Transverse colon (tissue), 4 donors: ENCODE measurements at regions not wholly inside any gene's neighbourhood (a gene's known extent, or its start where the extent isn't known, plus 50 kb on each side); places are given as distances from the start of the nearest gene placed in this dataset.

Source experiments
- DNase-seq: peaks from one replicate; pipeline ENCODE4 v3.0.0-alpha.2; 2019
- H3K27ac ChIP-seq, 4 donors: fragments of 200-600 bp; sonication (generic); 2 replicates each; pipeline ENCODE4 v1.5.1; 2016 to 2018; ENCODE audit warnings: inconsistent platforms in 4 of 4
- H3K27me3 ChIP-seq: fragments of 200-600 bp; sonication (generic); 2 replicates; pipeline ENCODE4 v1.5.1; 2017; ENCODE audit warnings: inconsistent platforms
- H3K36me3 ChIP-seq, 4 donors: fragments of 200-600 bp; sonication (generic); 2 replicates each; pipeline ENCODE4 v1.5.1; 2017 to 2019; ENCODE audit warnings: inconsistent platforms in 4 of 4
- H3K4me1 ChIP-seq, 4 donors: fragments of 200-600 bp; sonication (generic); 2 replicates each; pipeline ENCODE4 v1.5.1; 2017 to 2020; ENCODE audit warnings: inconsistent platforms in 4 of 4
- H3K4me3 ChIP-seq, 4 donors: fragments of 200-600 bp; sonication (generic); 1 replicate in 1 of 4; 2 replicates in 3 of 4; pipeline versions ENCODE4 v1.5.1 to v1.6.1; 2017 to 2019; ENCODE audit warnings: inconsistent platforms in 4 of 4
- H3K9me3 ChIP-seq, 2 donors: fragments of 200-600 bp; sonication (generic); 2 replicates each; pipeline ENCODE4 v1.5.1; 2017 to 2019; ENCODE audit warnings: inconsistent platforms in 2 of 2
- CTCF ChIP-seq, 5 experiments: fragments of 200-600 bp in 3 of 5; fragments of 450-650 bp in 2 of 5; sonication (generic) in 3 of 5; IDR thresholded peaks; 1 replicate in 2 of 5; 2 replicates in 3 of 5; pipeline ENCODE4 v1.5.1; 2016 to 2017; ENCODE audit warnings: antibody characterized with exemption in 5 of 5, inconsistent platforms in 3 of 5, mild to moderate bottlenecking in 2 of 5, moderate library complexity in 1 of 5
- EP300 ChIP-seq: sonication (generic); formaldehyde crosslinking; IDR thresholded peaks from one replicate; pipeline ENCODE4 v1.6.1; 2017; ENCODE audit warnings: antibody characterized with exemption, low read depth
- POLR2A ChIP-seq: fragments of 450-650 bp; IDR thresholded peaks from one replicate; pipeline ENCODE4 v1.6.1; 2016; ENCODE audit warnings: antibody characterized with exemption, mild to moderate bottlenecking, moderate library complexity
- POLR2AphosphoS5 ChIP-seq, 3 donors: sonication (generic); formaldehyde crosslinking; IDR thresholded peaks; one replicate each; pipeline ENCODE4 v1.6.1; 2016; ENCODE audit warnings: antibody characterized with exemption in 3 of 3
- WGBS, 2 donors: methylation state at CpG; one replicate each; pipeline ENCODE4 v1.1.5; 2018; ENCODE audit warnings: low coverage in 1 of 2; 5-methylcytosine and 5-hydroxymethylcytosine counted together
- in situ Hi-C, 4 donors: fragments of 200-750 bp; cut with MboI; loops; one replicate each; pipeline versions ENCODE4 v1.15.0 to v1.15.1; 2017; ENCODE audit warnings: low sequenced_read_pairs in 3 of 4, low pct_ligation_motif_present in 1 of 4, low pct_unique_long_range_greater_than_20kb in 1 of 4
- intact Hi-C: fragments of 100-400 bp; cut with DNase I; formaldehyde crosslinking; loops from one replicate; pipeline ENCODE4 v1.15.1; 2023; ENCODE audit warnings: low total_unique reads

GRCh38 chr15:20352241-20353200 is 189.1 kb downstream of the GOLGA6L6 start:
- in situ Hi-C loops = loop anchor here in 1 of 4 donors (25.0 kb wide), 1 partner anchor 90 kb away; no protein-coding TSS in a partner anchor
- no peak for DNase-seq
- Histone ChIP-seq H3K9me3 (peaks cover 0 to 3% of the 10 kb centered on the region in 2 donors), H3K4me1 (peaks cover 0 to 3% (median 0%) of the 10 kb centered on the region in 4 donors), H3K36me3 (no peaks in the 10 kb centered on the region), H3K27me3 (no peaks in the 10 kb centered on the region), H3K4me3 (no peak overlapping the region), H3K27ac (no peak overlapping the region)
- TF ChIP-seq EP300 (no peak), POLR2AphosphoS5 (IDR thresholded peaks at IDR 0.05) (no peak), POLR2A (no peak), CTCF (IDR thresholded peaks at IDR 0.05) (no peak)
- WGBS, 2 donors = 62 to 67% methylated on average over 9 to 17 of the region's 17 CpGs
- intact Hi-C loops = no loop called here

GRCh38 chr15:20351448-20351971 is 190.1 kb downstream of the GOLGA6L6 start:
- H3K36me3 ChIP-seq = no peaks in the 10 kb centered on the region
- in situ Hi-C loops (loop anchor here in 1 of 4 donors (25.0 kb wide), 1 partner anchor 89 kb away; no protein-coding TSS in a partner anchor), intact Hi-C loops (no loop called here)
- H3K4me3 ChIP-seq = no peak overlapping the region
- DNase-seq = no peak
- H3K4me1 ChIP-seq = peaks cover 0 to 2% (median 0%) of the 10 kb centered on the region in 4 donors
- TF ChIP-seq POLR2A (no peak), EP300 (no peak), POLR2AphosphoS5 (IDR thresholded peaks at IDR 0.05) (no peak), CTCF (IDR thresholded peaks at IDR 0.05) (no peak)
- 62 to 64% methylated on average over 4 to 9 of the region's 9 CpGs for WGBS, 2 donors
- no peak overlapping the region for H3K27ac ChIP-seq
- peaks cover 0 to 13% of the 10 kb centered on the region in 2 donors for H3K9me3 ChIP-seq
- H3K27me3 ChIP-seq = no peaks in the 10 kb centered on the region

GRCh38 chr15:20349774-20350498 is 191.7 kb downstream of the GOLGA6L6 start:
- Histone ChIP-seq H3K4me1 (no peaks in the 10 kb centered on the region), H3K27me3 (no peaks in the 10 kb centered on the region), H3K9me3 (peaks cover 0 to 15% of the 10 kb centered on the region in 2 donors), H3K36me3 (no peaks in the 10 kb centered on the region), H3K4me3 (no peak overlapping the region), H3K27ac (no peak overlapping the region)
- intact Hi-C loops = no loop called here
- in situ Hi-C loops = loop anchor here in 1 of 4 donors (25.0 kb wide), 1 partner anchor 88 kb away; no protein-coding TSS in a partner anchor
- TF ChIP-seq POLR2A = no peak
- no peak for TF ChIP-seq CTCF (IDR thresholded peaks at IDR 0.05)
- TF ChIP-seq EP300 = no peak
- no peak for TF ChIP-seq POLR2AphosphoS5 (IDR thresholded peaks at IDR 0.05)
- no peak for DNase-seq
- 78% methylated on average over 13 of the region's 13 CpGs; no CpG with 5 or more reads in 1 of the 2 donors for whole genome bisulfite sequencing, 2 donors
